HL-60 (cell line): ENCODE measurements at regions not wholly inside any gene's neighbourhood (a gene's known extent, or its start where the extent isn't known, plus 50 kb on each side); places are given as distances from the start of the nearest gene placed in this dataset.

Source experiments
- CTCF ChIP-seq: IDR thresholded peaks from one replicate; pipeline ENCODE4 v1.5.1; 2011; ENCODE audit warnings: low read length, control low read depth, inconsistent platforms; ENCODE audit not compliant: insufficient read depth
- GABPA ChIP-seq: IDR thresholded peaks from 2 replicates; pipeline ENCODE4 v1.6.1; 2012; ENCODE audit warnings: low read depth

- TF ChIP-seq CTCF, result no peak
- no peak for TF ChIP-seq GABPA
Observed at GRCh38 chr1:245031041-245031440, 123.7 kb upstream of the KIF26B start.
